Upper lobe of left lung (tissue), 6 donors: ENCODE measurements at regions not wholly inside any gene's neighbourhood (a gene's known extent, or its start where the extent isn't known, plus 50 kb on each side); places are given as distances from the start of the nearest gene placed in this dataset.

ENCODE experiments used
- ATAC-seq, 2 donors: fragments of 200-7000 bp; cut with Tn5 transposase; one replicate each; pipeline ENCODE4 v1.9.1; 2022; ENCODE audit warnings: mild to moderate bottlenecking in 2 of 2, moderate library complexity in 2 of 2; ENCODE audit not compliant: low FRiP score in 2 of 2
- DNase-seq, 2 donors: peaks; one replicate each; pipeline ENCODE4 v3.0.0-alpha.2; 2019 to 2020
- H3K27ac ChIP-seq, 4 donors: fragments of 200-600 bp; sonication (generic); one replicate each; pipeline ENCODE4 v1.5.1; 2016 to 2019
- H3K27me3 ChIP-seq, 4 donors: fragments of 200-600 bp; sonication (generic); one replicate each; pipeline ENCODE4 v1.5.1; 2017 to 2019
- H3K36me3 ChIP-seq, 4 donors: fragments of 200-600 bp; sonication (generic); one replicate each; pipeline ENCODE4 v1.5.1; 2016 to 2019
- H3K4me1 ChIP-seq, 4 donors: fragments of 200-600 bp; sonication (generic); one replicate each; pipeline ENCODE4 v1.5.1; 2018 to 2019
- H3K4me3 ChIP-seq, 4 donors: fragments of 200-600 bp; sonication (generic); one replicate each; pipeline ENCODE4 v1.5.1; 2017 to 2019; ENCODE audit warnings: mild to moderate bottlenecking in 2 of 4, moderate library complexity in 1 of 4
- H3K9me3 ChIP-seq, 4 donors: fragments of 200-600 bp; sonication (generic); one replicate each; pipeline ENCODE4 v1.5.1; 2018 to 2019
- EP300 ChIP-seq, 4 donors: sonication (generic); formaldehyde crosslinking; IDR thresholded peaks; one replicate each; pipeline ENCODE4 v1.5.1; 2017; ENCODE audit warnings: antibody characterized with exemption in 4 of 4, control low read depth in 2 of 4
- POLR2A ChIP-seq, 4 donors: fragments of 450-650 bp; IDR thresholded peaks; one replicate each; pipeline ENCODE4 v1.5.1; 2016 to 2017; ENCODE audit warnings: antibody characterized with exemption in 4 of 4, mild to moderate bottlenecking in 2 of 4
- POLR2AphosphoS5 ChIP-seq, 2 donors: sonication (generic); formaldehyde crosslinking; IDR thresholded peaks; one replicate each; pipeline ENCODE4 v1.5.1; 2017; ENCODE audit warnings: antibody characterized with exemption in 2 of 2
- WGBS, 2 donors: methylation state at CpG; one replicate each; pipeline ENCODE4 v1.1.5; 2017 to 2018; 5-methylcytosine and 5-hydroxymethylcytosine counted together
- TF ChIP-seq, protein P1 (sequence below), 6 experiments: fragments of 450-650 bp in 4 of 6; fragments of 200-600 bp in 2 of 6; sonication (generic) in 2 of 6; IDR thresholded peaks; one replicate each; pipeline ENCODE4 v1.5.1; 2016 to 2019; ENCODE audit warnings: antibody characterized with exemption in 6 of 6
- donor health status: DM: no; HTN: no; CAD: no; lungs with moderate emphysema.
- donor health status: DM: no; HTN: yes; CAD: no; lungs with severe emphysema.

DNA sequence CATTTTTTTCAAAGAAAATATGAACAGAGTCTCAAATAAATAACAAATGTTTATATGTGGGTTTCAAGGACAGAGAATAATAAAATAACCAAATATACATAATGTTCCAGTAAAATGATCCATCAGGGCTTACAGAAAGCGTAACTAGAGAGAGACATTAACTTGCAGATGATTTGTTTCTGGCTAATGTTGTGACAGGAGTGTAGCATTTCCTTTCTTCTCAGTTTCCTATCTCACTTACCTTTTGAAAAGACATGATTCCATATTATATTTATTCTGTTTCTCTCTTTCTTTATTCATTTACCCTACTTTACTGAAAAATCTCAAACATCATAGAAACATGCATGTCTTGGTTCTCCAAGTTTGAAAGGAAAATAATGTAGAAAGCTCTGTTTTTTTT is 451.3 kb upstream of the CDH9 start:
- WGBS, 2 donors, result 87 to 89% methylated on average over 1 of the region's 1 CpG

DNA sequence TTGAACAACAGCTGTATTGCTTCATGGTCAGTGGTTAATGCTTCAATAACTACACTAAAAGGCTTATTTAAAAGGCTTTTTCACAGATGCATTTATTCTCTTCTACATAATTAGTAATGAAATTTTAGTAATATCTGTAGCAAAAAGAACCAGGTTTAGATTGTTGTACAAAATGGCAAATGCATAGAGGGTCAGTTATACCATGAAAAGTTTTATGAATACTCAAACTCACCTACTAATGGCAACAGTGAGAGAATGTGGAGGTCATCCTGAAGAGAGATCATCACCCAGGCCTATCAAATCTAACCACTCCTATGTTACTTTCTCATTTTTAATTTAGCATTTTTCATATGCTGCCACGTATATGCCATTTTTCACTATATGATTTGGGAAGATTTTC is 444.3 kb upstream of the CDH9 start:
- WGBS, 2 donors, result 36 to 84% methylated on average over 1 of the region's 1 CpG
- TF ChIP-seq EP300 (IDR thresholded peaks at IDR 0.05), result no peak
- TF ChIP-seq, protein P1, sequence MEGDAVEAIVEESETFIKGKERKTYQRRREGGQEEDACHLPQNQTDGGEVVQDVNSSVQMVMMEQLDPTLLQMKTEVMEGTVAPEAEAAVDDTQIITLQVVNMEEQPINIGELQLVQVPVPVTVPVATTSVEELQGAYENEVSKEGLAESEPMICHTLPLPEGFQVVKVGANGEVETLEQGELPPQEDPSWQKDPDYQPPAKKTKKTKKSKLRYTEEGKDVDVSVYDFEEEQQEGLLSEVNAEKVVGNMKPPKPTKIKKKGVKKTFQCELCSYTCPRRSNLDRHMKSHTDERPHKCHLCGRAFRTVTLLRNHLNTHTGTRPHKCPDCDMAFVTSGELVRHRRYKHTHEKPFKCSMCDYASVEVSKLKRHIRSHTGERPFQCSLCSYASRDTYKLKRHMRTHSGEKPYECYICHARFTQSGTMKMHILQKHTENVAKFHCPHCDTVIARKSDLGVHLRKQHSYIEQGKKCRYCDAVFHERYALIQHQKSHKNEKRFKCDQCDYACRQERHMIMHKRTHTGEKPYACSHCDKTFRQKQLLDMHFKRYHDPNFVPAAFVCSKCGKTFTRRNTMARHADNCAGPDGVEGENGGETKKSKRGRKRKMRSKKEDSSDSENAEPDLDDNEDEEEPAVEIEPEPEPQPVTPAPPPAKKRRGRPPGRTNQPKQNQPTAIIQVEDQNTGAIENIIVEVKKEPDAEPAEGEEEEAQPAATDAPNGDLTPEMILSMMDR (IDR thresholded peaks at IDR 0.05), result no peak
- no peak for TF ChIP-seq POLR2AphosphoS5 (IDR thresholded peaks at IDR 0.05)
- no peak for TF ChIP-seq POLR2A (IDR thresholded peaks at IDR 0.05)
- Histone ChIP-seq H3K4me3 (no peak overlapping the region), H3K27me3 (no peaks in the 10 kb centered on the region), H3K4me1 (no peaks in the 10 kb centered on the region), H3K27ac (no peak overlapping the region), H3K9me3 (no peaks in the 10 kb centered on the region), H3K36me3 (no peaks in the 10 kb centered on the region)
- no peak for DNase-seq
- no peak for ATAC-seq

More for the DNA sequence above, 451.3 kb upstream of the CDH9 start:
- Histone ChIP-seq H3K4me3 (no peak overlapping the region), H3K27ac (no peak overlapping the region), H3K4me1 (no peaks in the 10 kb centered on the region), H3K27me3 (no peaks in the 10 kb centered on the region), H3K9me3 (peaks cover 0 to 2% (median 0%) of the 10 kb centered on the region in 4 donors), H3K36me3 (no peaks in the 10 kb centered on the region)
- DNase-seq (no peak), ATAC-seq (no peak)
- TF ChIP-seq POLR2AphosphoS5 (IDR thresholded peaks at IDR 0.05), result no peak
- no peak for TF ChIP-seq EP300 (IDR thresholded peaks at IDR 0.05)
- TF ChIP-seq, protein P1 (IDR thresholded peaks at IDR 0.05), result no peak
- TF ChIP-seq POLR2A (IDR thresholded peaks at IDR 0.05), result no peak

DNA sequence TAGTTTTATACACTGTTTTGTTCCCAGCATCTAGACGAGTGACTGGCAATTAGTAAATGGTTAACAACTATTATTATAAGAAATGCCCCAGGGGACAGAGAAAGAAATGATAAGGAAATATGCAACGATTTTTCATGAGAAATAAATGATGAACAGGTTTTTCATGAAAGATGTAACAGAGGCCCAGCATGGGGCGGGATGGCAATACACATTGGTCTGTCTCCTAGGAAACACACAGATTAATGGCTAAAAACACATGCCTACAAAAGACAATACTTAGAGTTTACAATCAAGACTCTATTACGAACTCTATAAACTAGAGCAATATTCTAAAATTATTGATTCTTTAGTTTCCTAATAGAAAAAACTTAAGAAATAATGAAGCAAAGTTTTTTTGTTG is 441.5 kb upstream of the CDH9 start:
- H3K9me3 ChIP-seq, result peaks cover 0 to 21% (median 2%) of the 10 kb centered on the region in 4 donors
- DNase-seq (no peak), ATAC-seq (no peak)
- TF ChIP-seq POLR2AphosphoS5 (IDR thresholded peaks at IDR 0.05), result no peak
- no peak for TF ChIP-seq POLR2A (IDR thresholded peaks at IDR 0.05)
- TF ChIP-seq EP300 (IDR thresholded peaks at IDR 0.05), result no peak
- TF ChIP-seq, protein P1 (IDR thresholded peaks at IDR 0.05), result no peak
- H3K27ac ChIP-seq, result no peak overlapping the region
- no peak overlapping the region for H3K4me3 ChIP-seq
- no peaks in the 10 kb centered on the region for H3K27me3 ChIP-seq
- no peaks in the 10 kb centered on the region for H3K4me1 ChIP-seq
- WGBS, 2 donors, result 75 to 77% methylated on average over 4 of the region's 4 CpGs
- no peaks in the 10 kb centered on the region for H3K36me3 ChIP-seq

DNA sequence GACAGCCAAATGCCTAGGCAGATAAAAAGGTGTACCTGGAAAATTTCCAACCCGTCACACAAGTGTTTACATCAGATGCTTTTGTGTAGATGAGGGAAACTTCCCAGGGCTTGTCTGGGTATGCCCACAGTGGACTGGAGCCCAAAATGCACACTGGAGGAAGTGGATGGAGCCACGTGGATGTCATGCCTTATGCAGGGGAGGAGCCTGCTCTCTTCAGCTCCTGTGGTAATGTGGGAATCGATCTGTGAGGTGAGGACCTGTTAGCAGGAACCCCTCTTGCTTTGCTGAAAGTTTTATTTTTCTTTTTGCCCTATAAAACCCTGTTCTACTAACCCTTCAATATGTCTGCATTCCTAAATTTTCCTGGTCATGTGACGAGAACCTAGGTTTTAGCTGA is 439.2 kb upstream of the CDH9 start:
- Histone ChIP-seq H3K4me3 (no peak overlapping the region), H3K36me3 (no peaks in the 10 kb centered on the region), H3K9me3 (peaks cover 0 to 21% (median 2%) of the 10 kb centered on the region in 4 donors), H3K27ac (no peak overlapping the region), H3K4me1 (no peaks in the 10 kb centered on the region), H3K27me3 (no peaks in the 10 kb centered on the region)
- ATAC-seq (no peak), DNase-seq (no peak)
- TF ChIP-seq, protein P1 (IDR thresholded peaks at IDR 0.05), result no peak
- no peak for TF ChIP-seq EP300 (IDR thresholded peaks at IDR 0.05)
- TF ChIP-seq POLR2A (IDR thresholded peaks at IDR 0.05), result no peak
- no peak for TF ChIP-seq POLR2AphosphoS5 (IDR thresholded peaks at IDR 0.05)
- 64 to 72% methylated on average over 4 of the region's 4 CpGs for WGBS, 2 donors

DNA sequence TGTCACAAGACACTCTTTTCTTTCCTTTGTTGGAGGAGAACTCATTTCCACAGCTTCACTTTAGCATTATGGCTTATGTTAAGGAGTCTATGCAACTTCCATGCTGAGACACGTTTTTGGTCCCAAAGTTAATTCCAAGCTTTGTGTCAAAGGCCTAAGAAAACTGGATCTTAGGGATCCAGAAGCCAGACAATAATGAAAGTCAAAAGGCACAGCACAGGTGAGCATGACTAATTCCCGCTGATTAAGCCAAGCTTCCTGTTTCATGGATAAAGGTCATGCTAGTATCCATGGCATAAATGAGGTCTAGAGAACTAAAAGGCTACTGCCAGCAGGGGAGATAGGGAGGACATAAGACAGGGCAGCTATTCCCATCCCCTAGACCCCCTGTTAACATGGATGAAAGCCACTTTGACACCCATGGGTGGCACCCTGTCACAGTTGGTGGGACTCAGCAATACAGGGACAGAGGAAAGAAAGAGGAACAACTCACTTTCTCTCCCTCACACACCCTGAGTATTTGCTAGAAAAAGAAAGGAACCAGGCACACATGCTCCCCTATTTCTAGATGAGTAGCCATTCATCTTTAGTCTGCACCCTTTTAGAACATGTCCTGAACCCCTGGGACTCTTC is 438.1 kb upstream of the CDH9 start:
- no peak for DNase-seq
- Histone ChIP-seq H3K27ac (no peak overlapping the region), H3K36me3 (no peaks in the 10 kb centered on the region), H3K27me3 (no peaks in the 10 kb centered on the region), H3K4me3 (no peak overlapping the region), H3K9me3 (peaks cover 0 to 21% (median 2%) of the 10 kb centered on the region in 4 donors), H3K4me1 (no peaks in the 10 kb centered on the region)
- WGBS, 2 donors, result 74 to 81% methylated on average over 2 of the region's 2 CpGs
- no peak for TF ChIP-seq POLR2A (IDR thresholded peaks at IDR 0.05)
- no peak for TF ChIP-seq EP300 (IDR thresholded peaks at IDR 0.05)
- TF ChIP-seq, protein P1 (IDR thresholded peaks at IDR 0.05), result no peak
- no peak for TF ChIP-seq POLR2AphosphoS5 (IDR thresholded peaks at IDR 0.05)
- ATAC-seq, result no peak
